NCI-H146 treated with DMSO at 0.1 percent for 48 hours (cell line): ENCODE measurements at regions not wholly inside any gene's neighbourhood (a gene's known extent, or its start where the extent isn't known, plus 50 kb on each side); places are given as distances from the start of the nearest gene placed in this dataset.

Experiments used
- DNase-seq: peaks from one replicate; lab custom pipeline; 2025; ENCODE audit not compliant: unreplicated experiment; lab: John Stamatoyannopoulos, UW

GRCh38 chr9:84393266-84393950 is 52.9 kb upstream of the SLC28A3 start:
- no peak for DNase-seq

- no peak for DNase-seq
Measured at GRCh38 chr9:84394036-84394435, 53.5 kb upstream of the SLC28A3 start.

- peak; percentile 17 for DNase-seq
Measured at GRCh38 chr9:84397151-84397728, 56.7 kb upstream of the SLC28A3 start.

- no peak for DNase-seq
Measured at GRCh38 chr9:84397822-84398221, 57.3 kb upstream of the SLC28A3 start.

GRCh38 chr9:84402517-84402916 is 62.0 kb upstream of the SLC28A3 start:
- no peak for DNase-seq

- no peak for DNase-seq
Measured at GRCh38 chr9:84403288-84403687, 62.7 kb upstream of the SLC28A3 start.

GRCh38 chr9:84404095-84404686 is 63.6 kb upstream of the SLC28A3 start:
- no peak for DNase-seq

- DNase-seq: no peak
Measured at GRCh38 chr9:84405667-84406066, 65.1 kb upstream of the SLC28A3 start.

- no peak for DNase-seq
Measured at GRCh38 chr9:84408416-84408815, 67.9 kb upstream of the SLC28A3 start.

- DNase-seq: no peak
Measured at GRCh38 chr9:84411683-84412267, 71.2 kb upstream of the SLC28A3 start.

- DNase-seq: no peak
Measured at GRCh38 chr9:84412654-84413053, 72.1 kb upstream of the SLC28A3 start.

- DNase-seq: no peak
Measured at GRCh38 chr9:84413301-84413700, 72.7 kb upstream of the SLC28A3 start.

- no peak for DNase-seq
Measured at GRCh38 chr9:84419031-84419602, 78.6 kb upstream of the SLC28A3 start.

- DNase-seq: no peak
Measured at GRCh38 chr9:84424931-84425330, 84.4 kb upstream of the SLC28A3 start.

- no peak for DNase-seq
Measured at GRCh38 chr9:84432746-84433145, 92.2 kb upstream of the SLC28A3 start.

GRCh38 chr9:84435902-84436301 is 95.3 kb upstream of the SLC28A3 start:
- no peak for DNase-seq

- no peak for DNase-seq
Measured at GRCh38 chr9:84436386-84437109, 96.0 kb upstream of the SLC28A3 start.

GRCh38 chr9:84438391-84438790 is 97.8 kb upstream of the SLC28A3 start:
- no peak for DNase-seq

- DNase-seq: no peak
Measured at GRCh38 chr9:84439250-84439649, 98.7 kb upstream of the SLC28A3 start.

- DNase-seq: no peak
Measured at GRCh38 chr9:84442712-84443111, 102.2 kb upstream of the SLC28A3 start.

GRCh38 chr9:84445737-84446136 is 105.2 kb upstream of the SLC28A3 start:
- no peak for DNase-seq
